Nephron progenitor cell (in vitro differentiated cells): ENCODE measurements at regions not wholly inside any gene's neighbourhood (a gene's known extent, or its start where the extent isn't known, plus 50 kb on each side); places are given as distances from the start of the nearest gene placed in this dataset.

Source experiments
- DNase-seq: peaks from one replicate; pipeline ENCODE4 v3.0.0; 2021
- H3K27ac Mint-ChIP-seq: 2 replicates; pipeline ENCODE4 v1.8.0; 2021; ENCODE audit warnings: mild to moderate bottlenecking, moderate library complexity, mixed read lengths
- H3K27me3 Mint-ChIP-seq: 2 replicates; pipeline ENCODE4 v1.8.0; 2021; ENCODE audit warnings: mild to moderate bottlenecking, low read depth, mixed read lengths; ENCODE audit not compliant: poor library complexity
- H3K36me3 Mint-ChIP-seq: 2 replicates; pipeline ENCODE4 v1.8.0; 2021; ENCODE audit warnings: low read depth, mixed read lengths
- H3K4me1 Mint-ChIP-seq: 2 replicates; pipeline ENCODE4 v1.8.0; 2021; ENCODE audit warnings: mixed read lengths
- H3K4me3 Mint-ChIP-seq: 2 replicates; pipeline ENCODE4 v1.8.0; 2021; ENCODE audit warnings: mild to moderate bottlenecking, moderate library complexity, mixed read lengths
- H3K9me3 Mint-ChIP-seq: 2 replicates; pipeline ENCODE4 v1.8.0; 2021; ENCODE audit warnings: mild to moderate bottlenecking, moderate library complexity, mixed read lengths
- CTCF ChIP-seq: fragments of 200-600 bp; sonication (generic); IDR thresholded peaks from 2 replicates; pipeline ENCODE4 v1.5.0; 2021; ENCODE audit warnings: antibody characterized with exemption

- Mint-ChIP-seq H3K9me3 (no peaks in the 10 kb centered on the region), H3K36me3 (no peaks in the 10 kb centered on the region), H3K27ac (no peak overlapping the region), H3K4me1 (peaks cover 16% of the 10 kb centered on the region), H3K27me3 (peaks cover 2% of the 10 kb centered on the region), H3K4me3 (no peak overlapping the region)
- TF ChIP-seq CTCF: no peak
- DNase-seq: no peak
Measured at GRCh38 chr18:55856679-55857078, 268.7 kb upstream of the TCF4 start.

GRCh38 chr18:55856229-55856628 is 268.2 kb upstream of the TCF4 start:
- no peak for DNase-seq
- TF ChIP-seq CTCF: no peak
- Mint-ChIP-seq H3K27ac (no peak overlapping the region), H3K27me3 (peaks cover 2% of the 10 kb centered on the region), H3K4me1 (peaks cover 16% of the 10 kb centered on the region), H3K9me3 (no peaks in the 10 kb centered on the region), H3K4me3 (no peak overlapping the region), H3K36me3 (no peaks in the 10 kb centered on the region)

- Mint-ChIP-seq H3K36me3 (no peaks in the 10 kb centered on the region), H3K27ac (no peak overlapping the region), H3K4me3 (no peak overlapping the region), H3K9me3 (no peaks in the 10 kb centered on the region), H3K27me3 (peaks cover 2% of the 10 kb centered on the region), H3K4me1 (peaks cover 4% of the 10 kb centered on the region)
- TF ChIP-seq CTCF: no peak
- DNase-seq: no peak
Measured at GRCh38 chr18:55853268-55853667, 265.3 kb upstream of the TCF4 start.

- no peak overlapping the region for H3K27ac Mint-ChIP-seq
- H3K27me3 Mint-ChIP-seq: no peaks in the 10 kb centered on the region
- H3K4me1 Mint-ChIP-seq: no peaks in the 10 kb centered on the region
- DNase-seq: no peak
- no peaks in the 10 kb centered on the region for H3K36me3 Mint-ChIP-seq
- no peak for TF ChIP-seq CTCF
- H3K9me3 Mint-ChIP-seq: no peaks in the 10 kb centered on the region
- no peak overlapping the region for H3K4me3 Mint-ChIP-seq
Measured at GRCh38 chr18:55850904-55851303, 262.9 kb upstream of the TCF4 start.

GRCh38 chr18:55849391-55849790 is 261.4 kb upstream of the TCF4 start:
- no peak overlapping the region for H3K4me3 Mint-ChIP-seq
- DNase-seq: no peak
- H3K9me3 Mint-ChIP-seq: no peaks in the 10 kb centered on the region
- H3K4me1 Mint-ChIP-seq: peaks cover under 1% of the 10 kb centered on the region
- H3K27ac Mint-ChIP-seq: no peak overlapping the region
- H3K27me3 Mint-ChIP-seq: peaks cover 3% of the 10 kb centered on the region
- no peak for TF ChIP-seq CTCF
- no peaks in the 10 kb centered on the region for H3K36me3 Mint-ChIP-seq

- no peak for TF ChIP-seq CTCF
- no peaks in the 10 kb centered on the region for H3K36me3 Mint-ChIP-seq
- no peak overlapping the region for H3K4me3 Mint-ChIP-seq
- no peak overlapping the region for H3K27ac Mint-ChIP-seq
- no peak for DNase-seq
- no peaks in the 10 kb centered on the region for H3K9me3 Mint-ChIP-seq
- peaks cover 3% of the 10 kb centered on the region for H3K27me3 Mint-ChIP-seq
- H3K4me1 Mint-ChIP-seq: peaks cover 4% of the 10 kb centered on the region
Measured at GRCh38 chr18:55847960-55848359, 260.0 kb upstream of the TCF4 start.
